ENCODE measurements at regions not wholly inside any gene's neighbourhood (a gene's known extent, or its start where the extent isn't known, plus 50 kb on each side); places are given as distances from the start of the nearest gene placed in this dataset.

DNA sequence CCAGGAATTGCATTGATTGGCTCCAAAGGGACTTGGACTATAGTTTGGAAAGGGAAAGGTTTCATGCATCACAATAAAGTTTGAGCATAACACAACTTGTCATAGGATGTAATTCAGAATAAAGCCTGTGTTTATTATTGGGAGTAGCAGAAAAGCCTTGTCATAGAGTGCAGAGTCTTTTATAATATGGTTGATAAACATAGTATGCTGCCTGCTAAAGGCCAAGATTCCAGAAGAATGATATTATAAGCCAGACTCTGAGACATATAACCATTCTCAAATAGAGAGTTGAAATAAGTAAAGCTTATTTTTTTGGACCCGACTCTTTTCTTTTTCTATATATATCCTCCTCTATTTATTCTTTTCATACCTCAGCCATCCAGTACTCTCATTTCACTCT lies 207.3 kb downstream of the LRIG3 start:
- no peaks in the 10 kb centered on the region for H3K36me3 ChIP-seq (ENCODE audit: low read depth)
- intact Hi-C loops (cut with DNase I, micrococcal nuclease), result no loop called here
- TF ChIP-seq, protein P1, sequence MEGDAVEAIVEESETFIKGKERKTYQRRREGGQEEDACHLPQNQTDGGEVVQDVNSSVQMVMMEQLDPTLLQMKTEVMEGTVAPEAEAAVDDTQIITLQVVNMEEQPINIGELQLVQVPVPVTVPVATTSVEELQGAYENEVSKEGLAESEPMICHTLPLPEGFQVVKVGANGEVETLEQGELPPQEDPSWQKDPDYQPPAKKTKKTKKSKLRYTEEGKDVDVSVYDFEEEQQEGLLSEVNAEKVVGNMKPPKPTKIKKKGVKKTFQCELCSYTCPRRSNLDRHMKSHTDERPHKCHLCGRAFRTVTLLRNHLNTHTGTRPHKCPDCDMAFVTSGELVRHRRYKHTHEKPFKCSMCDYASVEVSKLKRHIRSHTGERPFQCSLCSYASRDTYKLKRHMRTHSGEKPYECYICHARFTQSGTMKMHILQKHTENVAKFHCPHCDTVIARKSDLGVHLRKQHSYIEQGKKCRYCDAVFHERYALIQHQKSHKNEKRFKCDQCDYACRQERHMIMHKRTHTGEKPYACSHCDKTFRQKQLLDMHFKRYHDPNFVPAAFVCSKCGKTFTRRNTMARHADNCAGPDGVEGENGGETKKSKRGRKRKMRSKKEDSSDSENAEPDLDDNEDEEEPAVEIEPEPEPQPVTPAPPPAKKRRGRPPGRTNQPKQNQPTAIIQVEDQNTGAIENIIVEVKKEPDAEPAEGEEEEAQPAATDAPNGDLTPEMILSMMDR (IDR thresholded peaks at IDR 0.05), result no peak
- no peaks in the 10 kb centered on the region for H3K4me1 ChIP-seq (ENCODE audit: low read depth)
- no peak for ATAC-seq
- peaks cover 3% of the 10 kb centered on the region for H3K9me3 ChIP-seq
- no peak overlapping the region for H3K4me3 ChIP-seq
- no peak for DNase-seq

DNA sequence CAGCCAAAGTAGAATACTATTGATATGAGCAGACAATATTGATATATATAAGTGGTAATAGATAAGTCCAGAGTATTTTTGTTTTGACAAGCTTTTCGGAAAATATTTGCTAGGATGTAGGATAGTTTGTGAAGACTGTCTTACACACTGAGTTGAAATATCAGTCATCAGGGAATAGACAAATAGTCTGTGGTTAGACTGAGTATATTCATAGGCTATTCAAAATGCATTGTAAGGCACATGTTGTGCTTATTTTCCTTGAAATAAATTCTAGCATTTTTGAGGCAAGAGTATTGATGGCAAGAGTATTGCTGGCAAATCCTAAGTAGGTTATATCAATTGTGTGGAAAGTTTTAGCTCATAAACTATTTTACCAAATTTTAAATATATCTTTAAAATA lies 201.1 kb downstream of the LRIG3 start:
- no peaks in the 10 kb centered on the region for H3K9me3 ChIP-seq
- ATAC-seq (no peak), DNase-seq (no peak)
- TF ChIP-seq, protein P1 (IDR thresholded peaks at IDR 0.05), result no peak
- H3K4me1 ChIP-seq (ENCODE audit: low read depth), result no peaks in the 10 kb centered on the region
- no peak overlapping the region for H3K4me3 ChIP-seq
- intact Hi-C loops (cut with DNase I, micrococcal nuclease), result no loop called here
- no peaks in the 10 kb centered on the region for H3K36me3 ChIP-seq (ENCODE audit: low read depth)

DNA sequence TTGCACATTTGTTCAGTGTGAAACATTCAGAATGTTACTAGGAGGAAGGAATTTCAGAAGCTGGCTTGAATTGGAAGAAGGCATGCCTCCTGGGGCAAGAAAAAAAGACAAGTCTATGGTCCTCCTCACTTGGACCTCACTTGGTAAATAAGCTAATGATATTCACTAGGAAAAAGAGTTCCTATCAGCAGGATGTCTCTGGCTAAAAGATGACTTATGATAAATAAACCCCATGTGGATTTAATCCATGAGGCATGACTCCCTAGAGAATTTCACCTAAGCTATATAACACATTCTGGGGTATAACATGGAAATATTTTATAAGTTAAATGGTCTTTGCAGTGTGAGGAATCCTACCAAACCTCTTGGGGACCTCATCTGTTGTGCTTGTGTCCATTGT lies 199.9 kb downstream of the LRIG3 start:
- TF ChIP-seq, protein P1 (IDR thresholded peaks at IDR 0.05), result no peak
- DNase-seq (no peak), ATAC-seq (no peak)
- Histone ChIP-seq H3K4me1 (ENCODE audit: low read depth) (no peaks in the 10 kb centered on the region), H3K4me3 (no peak overlapping the region), H3K9me3 (no peaks in the 10 kb centered on the region), H3K36me3 (ENCODE audit: low read depth) (no peaks in the 10 kb centered on the region)
- intact Hi-C loops (cut with DNase I, micrococcal nuclease), result no loop called here

- Histone ChIP-seq H3K4me1 (ENCODE audit: low read depth) (no peaks in the 10 kb centered on the region), H3K4me3 (no peak overlapping the region), H3K9me3 (no peaks in the 10 kb centered on the region), H3K36me3 (ENCODE audit: low read depth) (no peaks in the 10 kb centered on the region)
- intact Hi-C loops (cut with DNase I, micrococcal nuclease), result no loop called here
- ATAC-seq (no peak), DNase-seq (no peak)
- TF ChIP-seq, protein P1 (IDR thresholded peaks at IDR 0.05), result no peak
These were observed 194.8 kb downstream of the LRIG3 start for GRCh38 chr12:58725400-58726105.

GRCh38 chr12:58727521-58727920 lies 192.8 kb downstream of the LRIG3 start:
- DNase-seq, result no peak
- intact Hi-C loops (cut with DNase I, micrococcal nuclease), result no loop called here
- no peaks in the 10 kb centered on the region for H3K36me3 ChIP-seq (ENCODE audit: low read depth)
- H3K4me3 ChIP-seq, result no peak overlapping the region
- ATAC-seq, result no peak
- TF ChIP-seq, protein P1 (IDR thresholded peaks at IDR 0.05), result no peak
- no peaks in the 10 kb centered on the region for H3K4me1 ChIP-seq (ENCODE audit: low read depth)
- H3K9me3 ChIP-seq, result no peaks in the 10 kb centered on the region

GRCh38 chr12:58728397-58728796 lies 191.9 kb downstream of the LRIG3 start:
- H3K4me1 ChIP-seq (ENCODE audit: low read depth), result no peaks in the 10 kb centered on the region
- intact Hi-C loops (cut with DNase I, micrococcal nuclease), result no loop called here
- H3K4me3 ChIP-seq, result no peak overlapping the region
- TF ChIP-seq, protein P1 (IDR thresholded peaks at IDR 0.05), result no peak
- no peaks in the 10 kb centered on the region for H3K9me3 ChIP-seq
- ATAC-seq, result no peak
- H3K36me3 ChIP-seq (ENCODE audit: low read depth), result no peaks in the 10 kb centered on the region
- DNase-seq, result no peak
